Mesenchymal stem cell (in vitro differentiated cells and primary cell): ENCODE measurements at regions not wholly inside any gene's neighbourhood (a gene's known extent, or its start where the extent isn't known, plus 50 kb on each side); places are given as distances from the start of the nearest gene placed in this dataset.

Experiments
- DNase-seq: peaks from one replicate; pipeline ENCODE4 v3.0.0-alpha.2; 2013
- H2AFZ ChIP-seq: one replicate; pipeline ENCODE4 v1.6.1; 2013; ENCODE audit warnings: low read depth, mild to moderate bottlenecking, control low read depth, inconsistent platforms, low read length, moderate library complexity
- H2AK5ac ChIP-seq: 2 replicates; pipeline ENCODE4 v1.6.1; 2013; ENCODE audit warnings: low read length, moderate library complexity, mild to moderate bottlenecking, inconsistent platforms; ENCODE audit not compliant: severe bottlenecking
- H2BK120ac ChIP-seq: one replicate; pipeline ENCODE4 v1.6.1; 2013; ENCODE audit warnings: low read depth, mild to moderate bottlenecking, inconsistent platforms, low read length, moderate library complexity
- H2BK12ac ChIP-seq, 2 experiments: one replicate each; pipeline ENCODE4 v1.6.1; 2013; ENCODE audit warnings: inconsistent platforms in 2 of 2, low read length in 2 of 2, mild to moderate bottlenecking in 2 of 2, moderate library complexity in 2 of 2, control low read depth in 1 of 2
- H2BK15ac ChIP-seq: one replicate; pipeline ENCODE4 v1.6.1; 2013; ENCODE audit warnings: mild to moderate bottlenecking, low read depth, inconsistent platforms; ENCODE audit not compliant: poor library complexity, severe bottlenecking
- H2BK5ac ChIP-seq: 2 replicates; pipeline ENCODE4 v1.6.1; 2013; ENCODE audit warnings: low read depth, mild to moderate bottlenecking, low read length, control low read depth, inconsistent platforms; ENCODE audit not compliant: poor library complexity, severe bottlenecking
- H3K14ac ChIP-seq, 2 experiments: one replicate each; pipeline ENCODE4 v1.6.1; 2013; ENCODE audit warnings: inconsistent platforms in 2 of 2, low read length in 2 of 2, control low read depth in 1 of 2, mild to moderate bottlenecking in 1 of 2, moderate library complexity in 1 of 2
- H3K18ac ChIP-seq, 2 experiments: one replicate each; pipeline ENCODE4 v1.6.1; 2013; ENCODE audit warnings: inconsistent platforms in 2 of 2, low read length in 2 of 2, control low read depth in 1 of 2, low read depth in 1 of 2, mild to moderate bottlenecking in 1 of 2
- H3K23ac ChIP-seq, 2 experiments: one replicate each; pipeline ENCODE4 v1.6.1; 2013; ENCODE audit warnings: inconsistent platforms in 2 of 2, low read length in 2 of 2, mild to moderate bottlenecking in 2 of 2, moderate library complexity in 2 of 2, control low read depth in 1 of 2
- H3K27ac ChIP-seq: 2 replicates; pipeline ENCODE4 v1.5.1; 2013; ENCODE audit warnings: mild to moderate bottlenecking, moderate library complexity, low read length, control low read depth, inconsistent platforms; ENCODE audit not compliant: poor library complexity, severe bottlenecking
- H3K27me3 ChIP-seq, 2 experiments: 2 replicates each; pipeline versions ENCODE4 v1.6.1 to v1.7.0; 2013; ENCODE audit warnings: low read length in 2 of 2, mild to moderate bottlenecking in 2 of 2, moderate library complexity in 2 of 2, control low read depth in 1 of 2, inconsistent platforms in 1 of 2; ENCODE audit not compliant: control insufficient read depth in 1 of 2, insufficient read depth in 1 of 2
- H3K36me3 ChIP-seq, 2 experiments: 2 replicates each; pipeline versions ENCODE4 v1.6.1 to v1.7.0; 2013; ENCODE audit warnings: low read length in 2 of 2, control low read depth in 1 of 2, inconsistent platforms in 1 of 2, low read depth in 1 of 2, mild to moderate bottlenecking in 1 of 2; ENCODE audit not compliant: insufficient read depth in 2 of 2, control insufficient read depth in 1 of 2
- H3K4ac ChIP-seq, 2 experiments: one replicate each; pipeline ENCODE4 v1.6.1; 2013; ENCODE audit warnings: inconsistent platforms in 2 of 2, low read length in 2 of 2, mild to moderate bottlenecking in 2 of 2, moderate library complexity in 2 of 2, control low read depth in 1 of 2, low read depth in 1 of 2
- H3K4me1 ChIP-seq: 2 replicates; pipeline ENCODE4 v1.6.1; 2013; ENCODE audit warnings: low read depth, low read length, control low read depth; ENCODE audit not compliant: control insufficient read depth, insufficient read depth
- H3K4me2 ChIP-seq: 2 replicates; pipeline ENCODE4 v1.6.1; 2013; ENCODE audit warnings: low read length, mild to moderate bottlenecking, inconsistent platforms; ENCODE audit not compliant: poor library complexity, severe bottlenecking
- H3K4me3 ChIP-seq, 2 experiments: 2 replicates each; pipeline versions ENCODE4 v1.5.1 to v1.7.0; 2013; ENCODE audit warnings: low read length in 2 of 2, mild to moderate bottlenecking in 2 of 2, control low read depth in 1 of 2, low read depth in 1 of 2; ENCODE audit not compliant: insufficient read depth in 1 of 2
- H3K79me1 ChIP-seq: replicated peaks from 2 replicates; pipeline ENCODE4 v1.6.1; 2013; ENCODE audit warnings: mild to moderate bottlenecking, control low read depth, low read length, inconsistent platforms; ENCODE audit not compliant: poor library complexity, severe bottlenecking
- H3K9ac ChIP-seq: 2 replicates; pipeline ENCODE4 v1.7.0; 2013; ENCODE audit warnings: mild to moderate bottlenecking, low read length, moderate library complexity
- H3K9me3 ChIP-seq: 2 replicates; pipeline ENCODE4 v1.7.0; 2013; ENCODE audit warnings: mild to moderate bottlenecking, low read length; ENCODE audit not compliant: control insufficient read depth
- H4K8ac ChIP-seq: one replicate; pipeline ENCODE4 v1.6.1; 2013; ENCODE audit warnings: inconsistent platforms, mild to moderate bottlenecking, low read length, moderate library complexity
- H4K91ac ChIP-seq: one replicate; pipeline ENCODE4 v1.6.1; 2013; ENCODE audit warnings: mild to moderate bottlenecking, low read length, inconsistent platforms
- WGBS: methylation state at CpG from one replicate; pipeline ENCODE4 v1.1.7; 2013; ENCODE audit warnings: mixed read lengths; 5-methylcytosine and 5-hydroxymethylcytosine counted together

DNA sequence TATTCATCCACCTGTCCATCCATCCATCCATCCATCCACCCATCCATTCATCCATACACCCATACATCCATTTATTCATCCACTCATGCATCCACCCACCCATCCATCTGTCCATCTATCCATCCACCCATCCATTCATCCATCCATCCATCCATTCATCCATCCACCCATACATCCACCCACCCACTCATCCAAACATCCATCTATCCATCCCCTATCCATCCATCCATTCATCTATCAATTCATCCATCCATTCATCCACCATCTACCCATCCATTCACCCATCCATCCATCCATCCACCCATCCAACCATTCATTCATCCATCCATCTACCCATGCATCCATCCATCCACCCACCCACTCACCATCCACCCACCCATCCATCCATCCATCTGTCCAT, 142.6 kb upstream of the SFSWAP start:
- Histone ChIP-seq H3K4me2 (no peak overlapping the region), H3K27me3 (peaks cover 0 to 52% of the 10 kb centered on the region in 2 experiments), H2AFZ (no peak overlapping the region), H3K9ac (no peak overlapping the region), H3K27ac (no peak overlapping the region), H2BK15ac (no peak overlapping the region), H2BK120ac (no peak overlapping the region), H2AK5ac (no peak overlapping the region), H3K4ac (no peak overlapping the region), H3K4me1 (peaks cover 1% of the 10 kb centered on the region), H3K79me1 (no peaks in the 10 kb centered on the region), H2BK12ac (no peak overlapping the region), H3K9me3 (no peaks in the 10 kb centered on the region), H3K23ac (no peak overlapping the region), H3K18ac (no peak overlapping the region), H4K8ac (no peak overlapping the region), H2BK5ac (no peak overlapping the region), H3K4me3 (no peak overlapping the region), H3K36me3 (no peaks in the 10 kb centered on the region), H3K14ac (no peak overlapping the region), H4K91ac (no peak overlapping the region)
- DNase-seq, result no peak

DNA sequence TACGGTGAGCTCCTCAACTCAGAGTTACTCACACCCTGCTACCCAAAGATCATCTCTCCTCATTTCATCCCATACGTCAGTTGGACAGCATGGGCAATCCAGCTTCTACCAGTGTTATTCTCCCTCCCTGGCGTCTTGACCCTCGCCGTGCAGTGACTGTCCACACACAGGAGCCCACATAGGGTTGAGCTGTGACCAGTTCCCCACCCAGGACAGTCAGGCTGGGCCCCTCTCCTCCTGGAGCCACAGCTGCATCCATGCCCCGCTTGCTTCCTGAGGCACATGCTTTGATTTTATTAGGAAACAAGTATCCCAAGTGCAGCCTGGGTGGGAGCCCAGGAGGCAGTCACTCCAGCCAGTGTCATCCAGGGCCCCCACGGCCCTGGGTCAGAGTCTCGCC, 140.3 kb upstream of the SFSWAP start:
- Histone ChIP-seq H3K14ac (no peak overlapping the region), H3K4ac (no peak overlapping the region), H2BK15ac (no peak overlapping the region), H3K4me1 (peaks cover 1% of the 10 kb centered on the region), H4K91ac (no peak overlapping the region), H3K27ac (no peak overlapping the region), H3K9me3 (no peaks in the 10 kb centered on the region), H3K4me2 (no peak overlapping the region), H3K36me3 (no peaks in the 10 kb centered on the region), H3K79me1 (no peaks in the 10 kb centered on the region), H3K9ac (no peak overlapping the region), H2BK12ac (no peak overlapping the region), H4K8ac (no peak overlapping the region), H3K4me3 (no peak overlapping the region), H3K23ac (no peak overlapping the region), H3K27me3 (peaks cover 7 to 49% of the 10 kb centered on the region in 2 experiments), H3K18ac (no peak overlapping the region), H2BK120ac (no peak overlapping the region), H2AK5ac (no peak overlapping the region), H2BK5ac (no peak overlapping the region), H2AFZ (no peak overlapping the region)
- DNase-seq, result no peak
- 76% methylated on average over 8 of the region's 8 CpGs for WGBS

DNA sequence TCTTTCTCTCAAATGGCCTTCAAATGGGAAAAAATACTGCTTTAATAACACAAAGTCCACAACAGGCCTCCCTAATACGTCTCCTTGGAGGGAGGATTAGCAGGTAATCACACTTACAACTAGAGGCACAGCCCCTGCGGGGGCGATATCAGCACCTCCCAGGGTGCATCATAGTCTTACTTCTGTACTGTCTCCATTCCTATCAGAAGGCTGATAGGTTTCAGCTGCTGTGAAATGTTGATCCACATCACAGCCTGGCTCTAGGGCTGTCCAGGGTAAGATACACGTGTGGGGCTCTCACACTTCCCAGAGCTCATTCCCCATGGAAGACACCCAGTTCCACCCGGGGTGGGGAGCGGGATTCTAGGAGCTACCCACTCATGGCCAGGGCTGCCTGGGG, 139.1 kb upstream of the SFSWAP start:
- no peaks in the 10 kb centered on the region for H3K36me3 ChIP-seq
- no peak overlapping the region for H3K23ac ChIP-seq
- no peak overlapping the region for H2AFZ ChIP-seq
- H3K27ac ChIP-seq, result no peak overlapping the region
- no peak overlapping the region for H3K4me3 ChIP-seq
- no peak overlapping the region for H2AK5ac ChIP-seq
- no peak overlapping the region for H4K8ac ChIP-seq
- H3K9me3 ChIP-seq, result no peaks in the 10 kb centered on the region
- no peak overlapping the region for H2BK120ac ChIP-seq
- H3K79me1 ChIP-seq, result no peaks in the 10 kb centered on the region
- H3K9ac ChIP-seq, result no peak overlapping the region
- WGBS, result 59% methylated on average over 6 of the region's 6 CpGs
- peaks cover 1% of the 10 kb centered on the region for H3K4me1 ChIP-seq
- H3K14ac ChIP-seq, result no peak overlapping the region
- H2BK15ac ChIP-seq, result no peak overlapping the region
- DNase-seq, result no peak
- H2BK12ac ChIP-seq, result no peak overlapping the region
- H4K91ac ChIP-seq, result no peak overlapping the region
- H3K4ac ChIP-seq, result no peak overlapping the region
- H3K4me2 ChIP-seq, result no peak overlapping the region
- H3K27me3 ChIP-seq, result peaks cover 7 to 41% of the 10 kb centered on the region in 2 experiments
- H3K18ac ChIP-seq, result no peak overlapping the region
- no peak overlapping the region for H2BK5ac ChIP-seq

DNA sequence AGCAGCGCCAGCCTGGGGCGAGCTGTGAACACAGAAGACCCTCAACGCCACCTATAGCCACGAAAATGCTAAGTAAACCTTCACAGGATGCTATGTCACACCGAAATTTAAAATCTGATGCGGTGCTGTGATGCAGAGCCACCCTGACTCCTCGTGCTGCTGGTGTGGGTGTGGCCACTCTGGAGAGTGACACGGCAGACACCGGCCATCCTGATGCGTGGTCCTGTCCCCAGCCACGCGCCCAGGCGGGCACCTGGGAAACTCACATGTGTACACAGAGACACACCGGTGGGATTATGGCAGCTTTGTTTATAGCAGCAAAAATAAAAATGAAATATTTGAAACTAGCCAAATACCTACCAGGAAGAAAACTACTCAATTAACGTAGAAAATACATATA, 138.3 kb upstream of the SFSWAP start:
- H3K4me2 ChIP-seq, result no peak overlapping the region
- no peaks in the 10 kb centered on the region for H3K9me3 ChIP-seq
- no peak overlapping the region for H3K23ac ChIP-seq
- H2BK5ac ChIP-seq, result no peak overlapping the region
- H3K4me1 ChIP-seq, result peaks cover 1% of the 10 kb centered on the region
- H3K79me1 ChIP-seq, result no peaks in the 10 kb centered on the region
- no peak overlapping the region for H4K91ac ChIP-seq
- no peak overlapping the region for H2BK12ac ChIP-seq
- H3K27me3 ChIP-seq, result peaks cover 7 to 36% of the 10 kb centered on the region in 2 experiments
- no peak overlapping the region for H3K4me3 ChIP-seq
- H2BK15ac ChIP-seq, result no peak overlapping the region
- H3K27ac ChIP-seq, result no peak overlapping the region
- 87% methylated on average over 13 of the region's 15 CpGs for WGBS
- H2BK120ac ChIP-seq, result no peak overlapping the region
- no peak overlapping the region for H3K18ac ChIP-seq
- no peak overlapping the region for H2AK5ac ChIP-seq
- no peak for DNase-seq
- no peak overlapping the region for H4K8ac ChIP-seq
- H3K4ac ChIP-seq, result no peak overlapping the region
- no peaks in the 10 kb centered on the region for H3K36me3 ChIP-seq
- no peak overlapping the region for H3K9ac ChIP-seq
- H3K14ac ChIP-seq, result no peak overlapping the region
- H2AFZ ChIP-seq, result no peak overlapping the region
